HG02981 (cell line): ENCODE measurements at regions not wholly inside any gene's neighbourhood (a gene's known extent, or its start where the extent isn't known, plus 50 kb on each side); places are given as distances from the start of the nearest gene placed in this dataset.
"Not testable (repeated sequence)": the region's sequence is repeated elsewhere in the genome, so short reads cannot be mapped to it uniquely, and the experiment has no call there.

Experiments
- ATAC-seq: cut with Tn5 transposase; IDR thresholded peaks from one replicate; pipeline ENCODE4 v1.9.1; 2021; ENCODE audit warnings: mild to moderate bottlenecking, moderate library complexity; ENCODE audit not compliant: unreplicated experiment

GRCh38 chr4:56148428-56148827 is 199.7 kb downstream of the CEP135 start:
- ATAC-seq: no peak

- no peak for ATAC-seq
Observed at GRCh38 chr4:56147371-56147770, 198.6 kb downstream of the CEP135 start.

- ATAC-seq: no peak
Observed at GRCh38 chr4:56146956-56147355, 198.2 kb downstream of the CEP135 start.

GRCh38 chr4:56142088-56142487 is 193.3 kb downstream of the CEP135 start:
- ATAC-seq: no peak

GRCh38 chr4:56139241-56139827 is 190.6 kb downstream of the CEP135 start:
- ATAC-seq: no peak

- ATAC-seq: not testable (repeated sequence)
Observed at GRCh38 chr4:56134834-56135233, 186.1 kb downstream of the CEP135 start.

GRCh38 chr4:56134266-56134665 is 185.5 kb downstream of the CEP135 start:
- ATAC-seq: no peak

- ATAC-seq: no peak
Observed at GRCh38 chr4:56132835-56133234, 184.1 kb downstream of the CEP135 start.

- not testable (repeated sequence) for ATAC-seq
Observed at GRCh38 chr4:56132188-56132587, 183.4 kb downstream of the CEP135 start.

- ATAC-seq: no peak
Observed at GRCh38 chr4:56130606-56131155, 181.9 kb downstream of the CEP135 start.

- no peak for ATAC-seq
Observed at GRCh38 chr4:56129431-56129861, 180.7 kb downstream of the CEP135 start.

GRCh38 chr4:56128213-56128612 is 179.5 kb downstream of the CEP135 start:
- no peak for ATAC-seq

- no peak for ATAC-seq
Observed at GRCh38 chr4:56127716-56128115, 179.0 kb downstream of the CEP135 start.

- no peak for ATAC-seq
Observed at GRCh38 chr4:56123547-56123946, 174.8 kb downstream of the CEP135 start.

- ATAC-seq: no peak
Observed at GRCh38 chr4:56123051-56123450, 174.3 kb downstream of the CEP135 start.

- no peak for ATAC-seq
Observed at GRCh38 chr4:56118845-56119244, 170.1 kb downstream of the CEP135 start.

GRCh38 chr4:56118055-56118454 is 169.3 kb downstream of the CEP135 start:
- no peak for ATAC-seq

GRCh38 chr4:56115898-56116297 is 167.2 kb downstream of the CEP135 start:
- no peak for ATAC-seq

GRCh38 chr4:56112377-56112776 is 163.6 kb downstream of the CEP135 start:
- no peak for ATAC-seq

- ATAC-seq: no peak
Observed at GRCh38 chr4:56106180-56107147, 157.7 kb downstream of the CEP135 start.

GRCh38 chr4:56104188-56104587 is 155.4 kb downstream of the CEP135 start:
- no peak for ATAC-seq

- ATAC-seq: no peak
Observed at GRCh38 chr4:56102601-56103000, 153.9 kb downstream of the CEP135 start.
